Natural killer cell (primary cell): ENCODE measurements at regions not wholly inside any gene's neighbourhood (a gene's known extent, or its start where the extent isn't known, plus 50 kb on each side); places are given as distances from the start of the nearest gene placed in this dataset.

Source experiments
- ATAC-seq, 3 donors: fragments of 150-1000 bp in 2 of 3; fragments of 200-7000 bp in 1 of 3; cut with Tn5 transposase; 1 replicate in 1 of 3; 2 replicates in 2 of 3; pipeline ENCODE4 v1.10.0; 2021; ENCODE audit warnings: mild to moderate bottlenecking in 2 of 3, moderate library complexity in 2 of 3
- DNase-seq, 2 donors: peaks; one replicate each; pipeline versions ENCODE4 v3.0.0 to v3.0.0-alpha.2; 2013 to 2021; ENCODE audit warnings: mixed read lengths in 1 of 2
- H3K27ac ChIP-seq: one replicate; pipeline ENCODE4 v1.5.1; 2013; ENCODE audit warnings: mild to moderate bottlenecking, low read length
- H3K27me3 ChIP-seq: one replicate; pipeline ENCODE4 v1.6.1; 2013; ENCODE audit warnings: low read length; ENCODE audit not compliant: control insufficient read depth, insufficient read depth
- H3K36me3 ChIP-seq: one replicate; pipeline ENCODE4 v1.6.1; 2013; ENCODE audit warnings: low read length; ENCODE audit not compliant: control insufficient read depth, insufficient read depth
- H3K4me1 ChIP-seq: one replicate; pipeline ENCODE4 v1.6.1; 2013; ENCODE audit warnings: low read length; ENCODE audit not compliant: control insufficient read depth, insufficient read depth
- H3K4me3 ChIP-seq: one replicate; pipeline ENCODE4 v1.5.1; 2013; ENCODE audit warnings: low read length
- H3K9me3 ChIP-seq: one replicate; pipeline ENCODE4 v1.6.1; 2013; ENCODE audit warnings: low read length; ENCODE audit not compliant: control insufficient read depth, insufficient read depth
- H3K27ac Mint-ChIP-seq, 2 donors: one replicate each; pipeline ENCODE4 v1.8.0; 2022; ENCODE audit warnings: mild to moderate bottlenecking in 2 of 2, mixed read lengths in 2 of 2, moderate library complexity in 1 of 2
- H3K27me3 Mint-ChIP-seq, 2 donors: one replicate each; pipeline ENCODE4 v1.8.0; 2022; ENCODE audit warnings: low read depth in 2 of 2, mixed read lengths in 2 of 2
- H3K36me3 Mint-ChIP-seq: one replicate; pipeline ENCODE4 v1.8.0; 2022; ENCODE audit warnings: mixed read lengths
- H3K4me1 Mint-ChIP-seq, 2 donors: one replicate each; pipeline ENCODE4 v1.8.0; 2022; ENCODE audit warnings: mixed read lengths in 2 of 2
- H3K4me3 Mint-ChIP-seq: one replicate; pipeline ENCODE4 v1.8.0; 2022; ENCODE audit warnings: mild to moderate bottlenecking, moderate library complexity, mixed read lengths
- H3K9me3 Mint-ChIP-seq, 2 donors: one replicate each; pipeline ENCODE4 v1.8.0; 2022; ENCODE audit warnings: mixed read lengths in 2 of 2
- WGBS: methylation state at CpG from one replicate; pipeline ENCODE4 v1.1.7; 2013; ENCODE audit warnings: missing lambda C conversion rate; ENCODE audit not compliant: insufficient coverage; 5-methylcytosine and 5-hydroxymethylcytosine counted together
- intact Hi-C: fragments of 100-400 bp; cut with micrococcal nuclease; formaldehyde crosslinking; loops from one replicate; pipeline ENCODE4 v1.14.2; 2022
- TF ChIP-seq, protein P1 (sequence below): fragments of 200-600 bp; IDR thresholded peaks from one replicate; pipeline ENCODE4 v1.8.0; 2022; ENCODE audit warnings: antibody characterized with exemption

DNA sequence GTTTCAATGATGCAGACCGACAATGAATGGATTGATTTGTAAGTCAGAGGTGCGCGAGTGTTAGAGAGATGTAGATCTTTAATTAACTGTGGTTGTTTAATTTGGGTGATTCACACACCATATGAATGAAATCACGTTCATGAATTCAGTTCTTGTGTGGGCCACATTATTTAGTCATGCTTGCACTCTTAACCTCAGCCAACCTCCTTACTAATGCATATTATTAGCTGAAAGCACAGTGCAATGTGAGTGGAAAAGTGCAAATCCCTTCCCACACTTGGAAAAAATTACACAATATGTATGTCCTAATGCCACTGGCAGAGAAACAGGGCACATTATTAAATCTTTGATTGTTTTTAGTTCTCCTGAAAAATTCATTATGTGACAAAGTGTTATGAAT lies 512.5 kb downstream of the BCKDHB start:
- no peaks in the 10 kb centered on the region for H3K4me1 ChIP-seq
- no peak overlapping the region for H3K4me3 ChIP-seq
- ATAC-seq (no peak), DNase-seq (no peak)
- Mint-ChIP-seq H3K36me3 (no peaks in the 10 kb centered on the region), H3K27me3 (no peaks in the 10 kb centered on the region), H3K4me3 (no peak overlapping the region), H3K27ac (no peak overlapping the region), H3K9me3 (peaks cover 3 to 5% of the 10 kb centered on the region in 2 donors), H3K4me1 (no peaks in the 10 kb centered on the region)
- intact Hi-C loops = no loop called here
- H3K27ac ChIP-seq = no peak overlapping the region
- H3K27me3 ChIP-seq = no peaks in the 10 kb centered on the region
- WGBS = 100% methylated on average over 2 of the region's 4 CpGs
- TF ChIP-seq, protein P1, sequence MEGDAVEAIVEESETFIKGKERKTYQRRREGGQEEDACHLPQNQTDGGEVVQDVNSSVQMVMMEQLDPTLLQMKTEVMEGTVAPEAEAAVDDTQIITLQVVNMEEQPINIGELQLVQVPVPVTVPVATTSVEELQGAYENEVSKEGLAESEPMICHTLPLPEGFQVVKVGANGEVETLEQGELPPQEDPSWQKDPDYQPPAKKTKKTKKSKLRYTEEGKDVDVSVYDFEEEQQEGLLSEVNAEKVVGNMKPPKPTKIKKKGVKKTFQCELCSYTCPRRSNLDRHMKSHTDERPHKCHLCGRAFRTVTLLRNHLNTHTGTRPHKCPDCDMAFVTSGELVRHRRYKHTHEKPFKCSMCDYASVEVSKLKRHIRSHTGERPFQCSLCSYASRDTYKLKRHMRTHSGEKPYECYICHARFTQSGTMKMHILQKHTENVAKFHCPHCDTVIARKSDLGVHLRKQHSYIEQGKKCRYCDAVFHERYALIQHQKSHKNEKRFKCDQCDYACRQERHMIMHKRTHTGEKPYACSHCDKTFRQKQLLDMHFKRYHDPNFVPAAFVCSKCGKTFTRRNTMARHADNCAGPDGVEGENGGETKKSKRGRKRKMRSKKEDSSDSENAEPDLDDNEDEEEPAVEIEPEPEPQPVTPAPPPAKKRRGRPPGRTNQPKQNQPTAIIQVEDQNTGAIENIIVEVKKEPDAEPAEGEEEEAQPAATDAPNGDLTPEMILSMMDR = no peak
- no peaks in the 10 kb centered on the region for H3K9me3 ChIP-seq
- H3K36me3 ChIP-seq = no peaks in the 10 kb centered on the region

DNA sequence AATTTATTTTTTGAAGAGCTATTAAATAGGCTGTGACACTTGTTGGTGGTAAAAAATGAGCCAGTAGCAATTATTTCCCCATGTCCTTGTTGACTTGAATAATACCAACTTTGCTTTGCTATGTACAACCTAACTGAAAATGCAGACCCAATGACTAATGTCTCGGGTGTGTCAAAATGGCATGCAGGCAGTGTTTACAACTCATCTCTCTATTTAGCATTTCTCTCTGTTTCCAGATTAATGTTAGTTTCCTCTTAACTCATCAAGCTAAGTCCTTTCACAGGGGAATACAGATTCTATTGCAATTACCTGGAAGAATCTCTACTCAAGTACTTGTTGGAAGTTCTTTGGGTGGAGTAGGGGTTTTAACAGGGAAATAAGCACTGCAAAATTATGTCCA lies 504.4 kb downstream of the BCKDHB start:
- Histone ChIP-seq H3K27ac (no peak overlapping the region), H3K4me3 (no peak overlapping the region), H3K4me1 (no peaks in the 10 kb centered on the region), H3K27me3 (no peaks in the 10 kb centered on the region), H3K9me3 (no peaks in the 10 kb centered on the region), H3K36me3 (no peaks in the 10 kb centered on the region)
- Mint-ChIP-seq H3K4me1 (no peaks in the 10 kb centered on the region), H3K4me3 (no peak overlapping the region), H3K9me3 (peaks cover 4 to 7% of the 10 kb centered on the region in 2 donors), H3K27ac (no peak overlapping the region), H3K27me3 (no peaks in the 10 kb centered on the region), H3K36me3 (peaks cover 7% of the 10 kb centered on the region)
- intact Hi-C loops = no loop called here
- TF ChIP-seq, protein P1 = no peak
- ATAC-seq (no peak), DNase-seq (no peak)
- 73% methylated on average over 1 of the region's 1 CpG for WGBS

DNA sequence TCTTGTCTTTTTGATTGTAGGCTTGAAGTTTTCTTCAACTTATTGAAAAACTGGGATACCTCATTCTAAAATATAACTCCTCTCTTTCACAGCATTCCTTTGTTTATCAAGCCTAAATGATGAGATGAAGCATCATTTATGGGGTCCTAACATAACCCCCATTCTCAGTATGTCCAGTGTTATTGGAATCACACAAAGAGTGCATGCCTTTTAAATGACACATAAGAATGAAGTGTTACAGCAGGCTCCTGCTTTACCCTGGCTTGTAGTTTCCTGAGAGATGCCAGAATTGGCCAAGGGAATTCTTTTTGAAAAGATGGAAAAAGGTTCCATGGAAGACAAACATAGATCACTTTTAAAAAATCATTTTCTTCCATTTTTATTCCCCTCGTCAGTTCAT lies 502.4 kb downstream of the BCKDHB start:
- H3K9me3 ChIP-seq = no peaks in the 10 kb centered on the region
- Mint-ChIP-seq H3K27ac (no peak overlapping the region), H3K36me3 (peaks cover 7% of the 10 kb centered on the region), H3K9me3 (peaks cover 2 to 4% of the 10 kb centered on the region in 2 donors), H3K27me3 (no peaks in the 10 kb centered on the region), H3K4me1 (no peaks in the 10 kb centered on the region), H3K4me3 (no peak overlapping the region)
- H3K36me3 ChIP-seq = no peaks in the 10 kb centered on the region
- ATAC-seq = no peak
- no peak for DNase-seq
- no peaks in the 10 kb centered on the region for H3K27me3 ChIP-seq
- no peak overlapping the region for H3K4me3 ChIP-seq
- no peak overlapping the region for H3K27ac ChIP-seq
- intact Hi-C loops = loop anchor here (5.0 kb wide), 1 partner anchor 272 kb away; no protein-coding TSS in a partner anchor
- H3K4me1 ChIP-seq = no peaks in the 10 kb centered on the region
- no CpG with 5 or more reads among the region's 1 CpG for WGBS
- TF ChIP-seq, protein P1 = no peak

GRCh38 chr6:80607811-80608391 lies 501.4 kb downstream of the BCKDHB start:
- H3K27ac ChIP-seq = no peak overlapping the region
- 74% methylated on average over 4 of the region's 4 CpGs for WGBS
- no peak overlapping the region for H3K4me3 ChIP-seq
- no peaks in the 10 kb centered on the region for H3K27me3 ChIP-seq
- H3K4me1 ChIP-seq = no peaks in the 10 kb centered on the region
- peaks cover under 1% of the 10 kb centered on the region for H3K36me3 Mint-ChIP-seq
- no peak overlapping the region for H3K4me3 Mint-ChIP-seq
- intact Hi-C loops = loop anchor here (5.0 kb wide), 1 partner anchor 271 kb away; no protein-coding TSS in a partner anchor
- H3K27me3 Mint-ChIP-seq = no peaks in the 10 kb centered on the region
- TF ChIP-seq, protein P1 = no peak
- H3K9me3 ChIP-seq = no peaks in the 10 kb centered on the region
- DNase-seq (no peak), ATAC-seq (no peak)
- H3K27ac Mint-ChIP-seq = no peak overlapping the region
- H3K4me1 Mint-ChIP-seq = no peaks in the 10 kb centered on the region
- H3K9me3 Mint-ChIP-seq = no peaks in the 10 kb centered on the region
- H3K36me3 ChIP-seq = no peaks in the 10 kb centered on the region
